AG09309 (cell line): ENCODE measurements at regions not wholly inside any gene's neighbourhood (a gene's known extent, or its start where the extent isn't known, plus 50 kb on each side); places are given as distances from the start of the nearest gene placed in this dataset.

Experiments used
- DNase-seq: peaks from one replicate; pipeline ENCODE4 v3.0.0-alpha.2; 2010; ENCODE audit warnings: low read depth
- H3K4me3 ChIP-seq: 2 replicates; pipeline ENCODE4 v1.5.1; 2011; ENCODE audit warnings: mild to moderate bottlenecking, low read depth, low read length, moderate library complexity; ENCODE audit not compliant: control insufficient read depth
- CTCF ChIP-seq: IDR thresholded peaks from 2 replicates; pipeline ENCODE4 v1.5.1; 2011; ENCODE audit warnings: mild to moderate bottlenecking, low read depth, low read length, inconsistent platforms; ENCODE audit not compliant: insufficient read depth, control insufficient read depth; ENCODE audit errors: missing control alignments

DNA sequence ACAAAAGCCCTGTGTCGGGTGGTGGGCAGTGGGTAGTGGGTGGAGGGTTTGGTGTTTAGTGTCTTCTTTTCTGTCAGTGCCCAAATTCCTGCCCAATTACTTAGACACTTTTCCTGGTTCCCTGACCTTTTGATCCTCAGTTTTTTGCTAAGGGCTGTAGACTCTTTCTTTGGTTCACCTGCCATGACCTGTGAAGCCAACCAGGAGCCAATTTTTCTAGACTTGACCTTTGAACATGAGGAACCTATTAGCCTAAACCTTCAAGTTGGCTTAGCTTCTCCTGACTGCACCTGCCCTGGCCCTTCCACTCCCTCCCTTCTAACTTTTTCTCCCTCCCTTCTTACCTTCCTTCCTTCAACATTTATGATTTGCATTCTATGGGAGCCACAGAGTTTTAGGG, 94.5 kb downstream of the MID1IP1 start:
- no peak for DNase-seq
- no peak for TF ChIP-seq CTCF
- H3K4me3 ChIP-seq = no peak overlapping the region

DNA sequence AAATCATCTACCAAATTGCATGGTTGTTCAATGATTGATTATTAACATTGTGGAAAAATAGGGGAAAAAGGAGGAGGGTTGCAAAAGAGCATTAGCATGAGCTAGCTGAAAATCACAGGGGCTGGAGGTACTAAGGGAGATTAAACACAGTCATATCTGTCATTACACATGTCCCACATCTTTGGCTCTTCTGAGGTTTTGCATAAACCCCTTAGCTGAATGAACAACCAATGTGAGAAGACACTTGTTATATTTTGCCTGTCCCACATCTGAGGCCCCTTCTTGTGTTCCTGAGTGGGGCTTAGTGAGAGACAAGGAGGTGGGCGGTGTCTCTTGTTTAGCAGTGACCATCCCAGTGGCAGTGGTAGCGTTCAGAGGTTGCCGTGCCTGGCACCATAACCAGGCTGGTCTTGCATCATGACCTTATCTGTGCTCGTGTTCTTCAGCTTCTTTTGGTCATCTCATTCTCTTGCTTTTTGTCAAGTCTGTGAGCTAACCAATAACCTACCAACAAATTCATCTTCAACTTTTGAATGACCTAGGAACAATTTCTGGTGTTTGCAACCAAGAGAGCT, 95.6 kb downstream of the MID1IP1 start:
- no peak for TF ChIP-seq CTCF
- no peak overlapping the region for H3K4me3 ChIP-seq
- no peak for DNase-seq

GRCh38 chrX:38898261-38898660, 97.0 kb downstream of the MID1IP1 start:
- H3K4me3 ChIP-seq = no peak overlapping the region
- DNase-seq = no peak
- no peak for TF ChIP-seq CTCF

DNA sequence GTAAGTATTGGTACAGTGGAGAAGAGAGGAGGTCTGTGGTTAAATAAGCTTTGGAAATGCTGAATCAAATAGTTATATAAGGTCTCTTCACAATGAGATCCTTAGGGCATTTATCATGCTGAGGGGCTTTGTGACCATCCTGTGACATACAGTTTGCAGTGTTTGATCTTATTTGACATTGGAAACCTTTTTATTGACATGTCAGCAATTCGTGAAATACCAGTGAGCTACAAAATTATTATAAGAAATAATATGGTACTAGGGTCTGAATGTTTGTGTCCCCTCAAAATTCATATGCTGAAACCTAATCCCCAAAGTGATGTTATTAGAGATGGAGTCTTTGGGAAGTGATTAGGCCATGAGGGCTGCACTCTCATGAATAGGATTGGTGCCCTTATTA, 98.4 kb downstream of the MID1IP1 start:
- no peak for DNase-seq
- H3K4me3 ChIP-seq = no peak overlapping the region
- TF ChIP-seq CTCF = no peak

DNA sequence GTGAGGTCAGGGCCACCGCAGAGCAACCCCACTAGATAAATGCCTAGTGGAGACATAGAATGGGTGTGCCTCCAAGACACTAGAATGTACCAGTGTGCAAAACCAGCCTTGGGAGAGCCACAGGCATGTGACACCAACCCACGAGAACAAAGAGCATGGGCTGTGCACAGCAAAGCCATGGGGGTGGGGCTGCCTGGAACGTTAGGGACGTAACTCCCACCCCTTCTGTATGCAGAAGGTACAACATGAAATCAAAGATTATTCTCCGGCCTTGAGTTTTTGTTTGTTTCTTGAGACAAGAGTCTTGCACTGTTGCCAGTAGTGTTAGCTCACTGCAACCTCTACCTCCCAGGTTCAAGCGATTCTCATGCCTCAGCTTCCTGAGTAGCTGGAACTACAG, 99.5 kb downstream of the MID1IP1 start:
- no peak for DNase-seq
- no peak overlapping the region for H3K4me3 ChIP-seq
- no peak for TF ChIP-seq CTCF

DNA sequence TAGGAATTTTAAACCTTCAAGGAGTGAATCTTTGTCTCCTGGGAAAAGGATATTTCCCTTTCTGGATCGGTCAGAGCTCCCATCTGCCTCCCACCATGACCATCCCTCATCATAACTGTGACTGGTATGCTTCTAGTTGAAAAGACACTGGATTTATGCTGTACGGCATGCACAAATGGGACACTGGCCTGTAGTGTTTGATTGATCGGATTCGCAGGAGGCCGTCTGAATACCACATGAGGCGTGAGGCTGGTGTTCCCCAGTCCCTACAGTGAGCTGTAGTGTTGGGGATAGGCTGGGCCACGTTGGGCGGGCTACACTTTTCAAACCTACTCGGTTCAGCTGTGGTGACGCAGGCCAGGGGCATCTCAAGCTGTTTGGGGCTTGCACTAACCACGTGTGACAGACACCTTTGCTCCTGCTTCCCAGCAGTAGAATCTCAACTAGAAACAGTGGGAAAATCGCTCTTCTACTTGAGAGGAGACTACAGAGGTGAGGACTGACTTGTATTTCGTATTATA, 101.8 kb downstream of the MID1IP1 start:
- no peak for DNase-seq
- TF ChIP-seq CTCF = no peak

GRCh38 chrX:38916801-38917200, 115.5 kb downstream of the MID1IP1 start:
- TF ChIP-seq CTCF = no peak
- no peak for DNase-seq
- no peak overlapping the region for H3K4me3 ChIP-seq

More for the DNA sequence above, 101.8 kb downstream of the MID1IP1 start:
- H3K4me3 ChIP-seq = no peak overlapping the region
